HG03045 (cell line): ENCODE measurements at regions not wholly inside any gene's neighbourhood (a gene's known extent, or its start where the extent isn't known, plus 50 kb on each side); places are given as distances from the start of the nearest gene placed in this dataset.
"Not testable (repeated sequence)": the region's sequence is repeated elsewhere in the genome, so short reads cannot be mapped to it uniquely, and the experiment has no call there.

Experiments
- ATAC-seq: cut with Tn5 transposase; IDR thresholded peaks from one replicate; pipeline ENCODE4 v1.9.1; 2021; ENCODE audit warnings: mild to moderate bottlenecking, moderate library complexity; ENCODE audit not compliant: unreplicated experiment

GRCh38 chr3:75380276-75380771 lies 283.8 kb upstream of the FRG2C start:
- ATAC-seq, result no peak

GRCh38 chr3:75384016-75384415 lies 280.1 kb upstream of the FRG2C start:
- not testable (repeated sequence) for ATAC-seq

- ATAC-seq, result not testable (repeated sequence)
These were observed 275.5 kb upstream of the FRG2C start for GRCh38 chr3:75388486-75389124.

GRCh38 chr3:75393288-75393694 lies 270.8 kb upstream of the FRG2C start:
- ATAC-seq, result not testable (repeated sequence)

- not testable (repeated sequence) for ATAC-seq
These were observed 270.0 kb upstream of the FRG2C start for GRCh38 chr3:75394102-75394501.

GRCh38 chr3:75394562-75395360 lies 269.4 kb upstream of the FRG2C start:
- ATAC-seq, result not testable (repeated sequence)

GRCh38 chr3:75395580-75396315 lies 268.4 kb upstream of the FRG2C start:
- ATAC-seq, result no peak

- ATAC-seq, result no peak
These were observed 267.8 kb upstream of the FRG2C start for GRCh38 chr3:75396316-75396802.

GRCh38 chr3:75397486-75397885 lies 266.6 kb upstream of the FRG2C start:
- ATAC-seq, result not testable (repeated sequence)

- not testable (repeated sequence) for ATAC-seq
These were observed 241.8 kb upstream of the FRG2C start for GRCh38 chr3:75422101-75422945.

- not testable (repeated sequence) for ATAC-seq
These were observed 238.7 kb upstream of the FRG2C start for GRCh38 chr3:75425379-75425778.

GRCh38 chr3:75427486-75427885 lies 236.6 kb upstream of the FRG2C start:
- not testable (repeated sequence) for ATAC-seq

GRCh38 chr3:75427906-75428305 lies 236.2 kb upstream of the FRG2C start:
- not testable (repeated sequence) for ATAC-seq

GRCh38 chr3:75429561-75430220 lies 234.4 kb upstream of the FRG2C start:
- ATAC-seq, result not testable (repeated sequence)

GRCh38 chr3:75430406-75430805 lies 233.7 kb upstream of the FRG2C start:
- not testable (repeated sequence) for ATAC-seq

GRCh38 chr3:75431120-75431519 lies 233.0 kb upstream of the FRG2C start:
- not testable (repeated sequence) for ATAC-seq

GRCh38 chr3:75432466-75432865 lies 231.7 kb upstream of the FRG2C start:
- ATAC-seq, result not testable (repeated sequence)

GRCh38 chr3:75432885-75433284 lies 231.2 kb upstream of the FRG2C start:
- not testable (repeated sequence) for ATAC-seq

GRCh38 chr3:75433295-75433694 lies 230.8 kb upstream of the FRG2C start:
- ATAC-seq, result not testable (repeated sequence)
